ENCODE measurements at regions not wholly inside any gene's neighbourhood (a gene's known extent, or its start where the extent isn't known, plus 50 kb on each side); places are given as distances from the start of the nearest gene placed in this dataset.
"Not testable (repeated sequence)": the region's sequence is repeated elsewhere in the genome, so short reads cannot be mapped to it uniquely, and the experiment has no call there.

DNA sequence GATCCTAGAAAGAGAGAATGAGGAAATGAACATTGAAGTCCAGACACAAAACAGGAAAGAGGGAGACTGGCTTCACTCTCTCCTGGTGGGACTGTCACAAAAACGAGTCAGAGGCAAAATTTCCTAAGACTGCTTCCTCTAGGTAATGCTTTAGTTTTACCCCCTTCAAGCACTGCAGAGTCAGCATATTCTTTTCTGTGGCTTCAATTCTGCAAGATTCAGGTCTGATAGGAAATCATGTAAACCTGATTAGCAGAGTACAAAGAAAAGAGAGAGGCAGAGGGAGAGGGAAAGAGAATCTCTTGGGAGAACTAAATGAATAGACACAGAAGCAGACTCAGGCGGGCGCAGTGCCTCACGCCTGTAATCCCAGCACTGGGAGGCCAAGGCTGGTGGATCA is 145.7 kb upstream of the VKORC1L1 start:
- not testable (repeated sequence) for TF ChIP-seq POLR2A, POLR2AphosphoS5, TAF1, POU2F2, SPI1 (IDR thresholded peaks at IDR 0.05; ENCODE audit: low read depth, low read length)
